SK-N-SH (cell line): ENCODE measurements at regions not wholly inside any gene's neighbourhood (a gene's known extent, or its start where the extent isn't known, plus 50 kb on each side); places are given as distances from the start of the nearest gene placed in this dataset.

Source experiments
- EZH2phosphoT487 ChIP-seq: fragments of 200-600 bp; sonication (generic); IDR thresholded peaks from 2 replicates; pipeline ENCODE4 v1.6.1; 2017; ENCODE audit warnings: low read depth, mixed run types, mild to moderate bottlenecking, antibody characterized with exemption, moderate library complexity, borderline replicate concordance
- FOXM1 ChIP-seq: IDR thresholded peaks from 2 replicates; pipeline ENCODE4 v1.4.0; 2012; ENCODE audit warnings: low read depth, mild to moderate bottlenecking
- RAD21 ChIP-seq: IDR thresholded peaks from 2 replicates; pipeline ENCODE4 v1.6.1; 2012; ENCODE audit warnings: mild to moderate bottlenecking, low read length
- SMC3 ChIP-seq: IDR thresholded peaks from 2 replicates; pipeline ENCODE4 v1.6.1; 2012; ENCODE audit warnings: low read depth, low read length, improper control_type of control experiment
- YY1 ChIP-seq: IDR thresholded peaks from 2 replicates; pipeline ENCODE4 v1.4.0; 2012; ENCODE audit warnings: low read depth, mild to moderate bottlenecking
- TF ChIP-seq, protein P1 (sequence below): IDR thresholded peaks from 2 replicates; pipeline ENCODE4 v1.6.1; 2012; ENCODE audit warnings: mild to moderate bottlenecking, low read depth, low read length, moderate library complexity
- TF ChIP-seq, protein P2 (sequence below): fragments of 200-600 bp; sonication (generic); IDR thresholded peaks from 2 replicates; pipeline ENCODE4 v1.6.1; 2017; ENCODE audit warnings: antibody characterized with exemption, mild to moderate bottlenecking, moderate library complexity

DNA sequence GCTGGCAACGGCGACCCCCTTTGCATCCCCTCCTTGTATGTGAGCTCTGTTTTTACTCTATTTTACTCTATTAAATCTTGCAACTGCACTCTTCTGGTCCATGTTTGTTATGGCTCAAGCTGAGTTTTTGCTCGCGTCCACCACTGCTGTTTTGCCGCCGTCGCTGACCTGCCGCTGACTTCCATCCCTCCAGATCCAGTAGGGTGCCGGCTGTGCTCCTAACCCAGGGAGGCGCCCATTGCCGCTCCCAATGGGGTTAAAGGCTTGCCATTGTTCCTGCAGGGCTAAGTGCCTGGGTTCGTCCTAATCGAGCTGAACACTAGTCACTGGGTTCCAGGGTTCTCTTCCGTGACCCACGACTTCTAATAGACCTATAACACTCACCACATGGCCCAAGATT lies 2704.4 kb downstream of the PCDH9 start:
- TF ChIP-seq SMC3 (no peak), EZH2phosphoT487 (no peak), YY1 (no peak), RAD21 (no peak), FOXM1 (no peak)
- TF ChIP-seq, protein P1, sequence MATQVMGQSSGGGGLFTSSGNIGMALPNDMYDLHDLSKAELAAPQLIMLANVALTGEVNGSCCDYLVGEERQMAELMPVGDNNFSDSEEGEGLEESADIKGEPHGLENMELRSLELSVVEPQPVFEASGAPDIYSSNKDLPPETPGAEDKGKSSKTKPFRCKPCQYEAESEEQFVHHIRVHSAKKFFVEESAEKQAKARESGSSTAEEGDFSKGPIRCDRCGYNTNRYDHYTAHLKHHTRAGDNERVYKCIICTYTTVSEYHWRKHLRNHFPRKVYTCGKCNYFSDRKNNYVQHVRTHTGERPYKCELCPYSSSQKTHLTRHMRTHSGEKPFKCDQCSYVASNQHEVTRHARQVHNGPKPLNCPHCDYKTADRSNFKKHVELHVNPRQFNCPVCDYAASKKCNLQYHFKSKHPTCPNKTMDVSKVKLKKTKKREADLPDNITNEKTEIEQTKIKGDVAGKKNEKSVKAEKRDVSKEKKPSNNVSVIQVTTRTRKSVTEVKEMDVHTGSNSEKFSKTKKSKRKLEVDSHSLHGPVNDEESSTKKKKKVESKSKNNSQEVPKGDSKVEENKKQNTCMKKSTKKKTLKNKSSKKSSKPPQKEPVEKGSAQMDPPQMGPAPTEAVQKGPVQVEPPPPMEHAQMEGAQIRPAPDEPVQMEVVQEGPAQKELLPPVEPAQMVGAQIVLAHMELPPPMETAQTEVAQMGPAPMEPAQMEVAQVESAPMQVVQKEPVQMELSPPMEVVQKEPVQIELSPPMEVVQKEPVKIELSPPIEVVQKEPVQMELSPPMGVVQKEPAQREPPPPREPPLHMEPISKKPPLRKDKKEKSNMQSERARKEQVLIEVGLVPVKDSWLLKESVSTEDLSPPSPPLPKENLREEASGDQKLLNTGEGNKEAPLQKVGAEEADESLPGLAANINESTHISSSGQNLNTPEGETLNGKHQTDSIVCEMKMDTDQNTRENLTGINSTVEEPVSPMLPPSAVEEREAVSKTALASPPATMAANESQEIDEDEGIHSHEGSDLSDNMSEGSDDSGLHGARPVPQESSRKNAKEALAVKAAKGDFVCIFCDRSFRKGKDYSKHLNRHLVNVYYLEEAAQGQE = no peak
- TF ChIP-seq, protein P2, sequence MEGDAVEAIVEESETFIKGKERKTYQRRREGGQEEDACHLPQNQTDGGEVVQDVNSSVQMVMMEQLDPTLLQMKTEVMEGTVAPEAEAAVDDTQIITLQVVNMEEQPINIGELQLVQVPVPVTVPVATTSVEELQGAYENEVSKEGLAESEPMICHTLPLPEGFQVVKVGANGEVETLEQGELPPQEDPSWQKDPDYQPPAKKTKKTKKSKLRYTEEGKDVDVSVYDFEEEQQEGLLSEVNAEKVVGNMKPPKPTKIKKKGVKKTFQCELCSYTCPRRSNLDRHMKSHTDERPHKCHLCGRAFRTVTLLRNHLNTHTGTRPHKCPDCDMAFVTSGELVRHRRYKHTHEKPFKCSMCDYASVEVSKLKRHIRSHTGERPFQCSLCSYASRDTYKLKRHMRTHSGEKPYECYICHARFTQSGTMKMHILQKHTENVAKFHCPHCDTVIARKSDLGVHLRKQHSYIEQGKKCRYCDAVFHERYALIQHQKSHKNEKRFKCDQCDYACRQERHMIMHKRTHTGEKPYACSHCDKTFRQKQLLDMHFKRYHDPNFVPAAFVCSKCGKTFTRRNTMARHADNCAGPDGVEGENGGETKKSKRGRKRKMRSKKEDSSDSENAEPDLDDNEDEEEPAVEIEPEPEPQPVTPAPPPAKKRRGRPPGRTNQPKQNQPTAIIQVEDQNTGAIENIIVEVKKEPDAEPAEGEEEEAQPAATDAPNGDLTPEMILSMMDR = no peak
